ENCODE measurements at regions not wholly inside any gene's neighbourhood (a gene's known extent, or its start where the extent isn't known, plus 50 kb on each side); places are given as distances from the start of the nearest gene placed in this dataset.
"Not testable (repeated sequence)": the region's sequence is repeated elsewhere in the genome, so short reads cannot be mapped to it uniquely, and the experiment has no call there.

DNA sequence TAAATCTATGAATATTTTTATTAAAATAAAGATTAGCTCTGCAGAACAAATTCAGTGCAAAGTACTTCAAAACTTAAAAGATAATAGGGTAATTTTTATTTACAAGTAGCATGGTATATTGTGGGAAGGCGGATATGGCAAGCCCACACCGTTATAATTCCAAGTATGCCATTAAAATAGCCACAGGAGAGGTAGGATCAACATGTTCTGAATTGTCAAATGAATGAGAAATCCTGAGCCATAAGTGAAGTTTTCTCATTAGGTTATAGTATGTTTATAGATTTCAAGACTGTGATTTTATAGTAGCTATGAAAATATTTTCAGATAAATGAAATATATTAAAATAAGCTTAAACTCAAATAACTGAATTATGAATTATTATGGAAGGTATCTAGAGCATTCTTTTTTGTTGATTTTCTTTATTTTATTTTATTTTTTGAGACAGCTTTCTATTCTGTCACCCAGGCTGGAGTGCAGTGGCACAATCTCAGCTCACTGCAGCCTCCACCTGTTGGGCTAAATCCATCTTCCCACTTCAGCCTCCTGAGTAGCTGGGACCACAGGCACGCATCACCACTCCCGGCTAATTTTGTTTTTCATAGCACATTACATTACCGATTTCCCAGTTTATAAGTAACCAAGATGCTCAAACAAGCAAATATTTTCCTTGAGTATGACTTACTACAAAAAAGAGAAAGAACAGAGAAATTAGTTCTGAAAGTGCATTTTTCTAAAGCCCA, 956.6 kb downstream of the GATA3 start:
- no peak for DNase-seq

DNA sequence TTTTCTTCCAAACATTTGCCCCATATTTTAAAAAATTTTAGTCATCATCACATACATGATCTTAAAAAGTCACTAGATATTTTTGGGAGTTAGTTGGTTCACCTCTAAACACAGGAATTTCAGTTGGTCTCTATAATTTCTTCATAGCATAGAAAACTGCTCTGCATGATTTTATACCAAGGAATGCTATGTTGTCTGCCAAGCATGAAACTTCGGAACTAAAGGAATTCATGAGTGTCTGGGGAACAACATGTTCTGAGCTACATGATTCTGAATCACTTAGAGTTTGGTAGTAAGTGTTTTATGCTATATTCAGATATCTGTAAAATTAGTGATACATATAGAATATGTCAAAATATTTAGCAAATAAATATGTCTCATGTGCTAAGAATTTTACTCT, 957.8 kb downstream of the GATA3 start:
- DNase-seq, result no peak

DNA sequence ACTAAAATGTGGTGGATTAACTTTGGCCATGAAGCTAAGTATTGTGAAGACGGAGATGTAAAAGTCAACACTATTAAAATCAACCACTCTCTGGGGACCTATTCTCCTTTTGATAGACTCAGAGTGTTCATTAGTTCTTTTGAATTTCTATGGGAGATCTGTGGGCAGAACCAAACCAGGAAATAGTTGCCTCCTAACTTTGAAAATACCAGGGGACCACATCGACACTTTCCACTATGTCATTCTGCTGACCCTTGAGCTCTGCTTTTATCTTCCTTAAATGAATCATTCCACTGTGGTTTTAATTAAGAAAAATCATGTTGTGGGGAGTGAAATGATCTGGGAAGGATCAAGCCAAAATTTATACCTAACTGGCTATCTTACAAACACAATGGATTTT, 960.5 kb downstream of the GATA3 start:
- DNase-seq, result no peak

DNA sequence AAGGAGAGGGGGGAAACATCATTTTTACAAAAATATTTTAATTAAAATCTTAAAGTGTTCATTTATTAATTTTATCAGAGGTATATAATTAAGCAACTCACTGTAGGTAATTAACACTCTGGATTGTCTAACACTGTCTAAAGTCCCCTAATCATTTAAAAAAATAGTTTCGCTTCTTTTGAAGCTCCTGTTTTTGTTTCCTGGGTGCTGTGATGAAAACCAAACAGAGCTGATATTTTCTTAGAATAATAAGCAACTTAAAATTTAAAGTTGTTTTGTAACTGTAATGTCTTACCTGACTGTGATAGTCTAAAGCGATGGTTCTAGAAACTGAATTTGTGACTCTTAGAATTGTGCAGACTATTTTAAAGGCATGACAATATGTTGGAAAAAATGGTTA, 961.0 kb downstream of the GATA3 start:
- DNase-seq, result no peak

DNA sequence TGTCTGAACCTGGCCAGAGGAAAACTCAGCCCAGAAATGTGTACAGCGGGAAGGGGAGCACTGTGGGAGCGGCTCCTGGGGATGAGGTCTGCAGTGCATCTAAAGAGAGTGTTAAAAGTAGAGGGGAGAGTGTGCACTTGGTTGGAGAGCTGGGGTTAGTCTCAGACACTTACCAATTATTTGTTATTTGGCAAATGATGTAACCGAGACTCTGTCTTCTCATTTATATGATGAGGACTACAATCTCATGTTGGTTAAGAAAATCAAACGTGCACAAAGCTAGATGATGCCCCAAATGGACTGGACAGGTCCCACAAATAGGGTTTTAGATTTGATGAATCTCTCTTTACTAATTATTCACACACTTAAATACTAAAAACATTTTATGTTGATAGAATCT, 962.4 kb downstream of the GATA3 start:
- no peak for DNase-seq

DNA sequence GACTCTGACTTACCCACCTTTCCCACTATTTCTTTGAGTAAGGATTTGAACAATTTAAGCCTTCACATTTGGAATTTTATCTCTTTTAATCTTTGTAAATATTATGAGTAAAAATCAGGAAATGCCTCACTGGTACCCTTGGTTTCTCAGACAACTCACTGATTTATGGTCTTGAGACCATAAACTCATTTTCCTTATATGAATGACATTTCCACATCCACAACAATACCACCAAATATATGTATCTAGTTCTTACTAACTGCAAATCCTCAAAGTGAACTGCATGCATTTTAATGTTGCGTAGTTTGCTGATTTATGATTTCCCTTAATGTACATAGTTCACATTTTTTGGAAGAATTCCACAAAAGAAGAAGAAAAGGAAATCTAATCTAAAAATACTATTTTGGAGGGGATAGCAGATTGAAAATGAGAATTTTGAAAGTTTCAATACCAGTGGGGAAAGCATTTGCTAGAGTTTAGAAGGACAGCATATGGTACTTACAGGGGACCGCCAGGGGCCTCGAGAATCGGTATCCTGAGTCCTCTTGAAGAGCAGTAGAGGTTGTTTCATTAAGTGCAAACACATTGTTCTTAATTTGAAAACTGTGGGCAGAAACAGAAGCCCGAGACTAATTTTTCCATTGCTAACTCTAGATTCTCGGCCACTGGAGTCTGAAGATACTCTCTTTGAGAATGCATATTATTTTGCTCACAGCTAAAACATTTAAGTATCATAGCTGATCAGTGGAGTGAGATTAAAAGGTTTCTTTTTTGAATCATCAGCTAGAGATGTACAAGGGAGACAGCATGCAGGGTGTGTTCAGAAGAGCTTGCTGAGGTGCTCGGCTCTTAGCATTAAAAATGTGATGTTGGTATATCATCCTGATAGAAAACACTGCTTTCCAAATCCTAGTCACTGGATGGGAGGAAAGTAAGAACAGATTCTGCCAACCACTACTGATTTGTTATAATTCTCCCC, 964.0 kb downstream of the GATA3 start:
- no peak for DNase-seq

DNA sequence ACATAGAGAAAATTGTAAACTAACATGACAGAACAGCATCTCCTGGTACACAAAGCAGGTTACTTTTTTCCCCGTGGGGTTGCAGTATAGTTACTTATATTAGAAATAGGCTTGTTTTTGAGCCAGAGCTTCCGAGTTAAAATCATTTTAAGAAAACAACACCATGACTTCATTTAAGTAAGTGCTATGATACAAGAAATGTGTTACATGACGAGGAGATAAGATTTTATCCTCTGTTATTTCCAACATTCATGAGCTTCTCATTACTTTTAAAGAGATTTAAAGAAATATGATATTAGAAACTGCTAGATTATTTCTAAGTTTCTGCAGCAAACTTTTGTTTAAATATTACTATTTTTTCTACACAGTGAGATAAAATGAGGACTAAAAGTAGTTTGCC, 968.7 kb downstream of the GATA3 start:
- DNase-seq, result no peak

DNA sequence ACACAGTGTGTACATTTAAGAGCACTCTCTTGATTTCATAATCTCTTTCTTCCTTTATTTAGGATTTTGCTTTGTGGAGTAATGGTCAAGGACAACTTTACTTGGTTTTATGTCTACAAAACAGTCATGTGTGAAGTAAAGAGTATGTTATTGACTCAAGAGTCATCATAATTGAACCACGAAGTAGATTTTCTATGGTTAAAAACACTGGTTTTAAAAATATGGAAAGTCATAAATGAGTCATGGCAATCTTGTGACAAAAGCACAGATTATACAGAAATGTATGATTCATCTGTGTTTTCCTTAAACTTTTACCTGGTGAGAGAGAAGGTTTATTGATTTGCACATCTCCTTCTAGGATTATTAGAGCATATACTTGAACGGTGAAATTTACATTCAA, 969.7 kb downstream of the GATA3 start:
- DNase-seq, result no peak

DNA sequence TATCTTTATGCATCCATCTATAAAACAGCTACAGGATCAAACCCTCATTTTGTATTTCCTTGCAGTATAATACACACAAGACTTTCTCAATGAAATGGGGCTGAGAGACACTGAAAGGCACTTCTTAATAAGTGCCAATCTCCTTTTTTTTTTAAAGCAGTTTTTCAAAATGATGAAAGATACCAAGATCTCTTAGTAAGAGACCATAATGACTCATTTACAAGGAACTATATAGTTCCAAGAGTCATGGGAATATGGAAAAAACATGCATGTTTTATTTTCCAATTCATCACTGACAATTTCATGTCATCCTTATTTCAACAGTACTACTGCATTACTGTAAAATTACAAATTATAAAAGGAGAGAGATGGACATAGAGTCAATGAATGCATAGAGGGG, 973.7 kb downstream of the GATA3 start:
- DNase-seq, result no peak

DNA sequence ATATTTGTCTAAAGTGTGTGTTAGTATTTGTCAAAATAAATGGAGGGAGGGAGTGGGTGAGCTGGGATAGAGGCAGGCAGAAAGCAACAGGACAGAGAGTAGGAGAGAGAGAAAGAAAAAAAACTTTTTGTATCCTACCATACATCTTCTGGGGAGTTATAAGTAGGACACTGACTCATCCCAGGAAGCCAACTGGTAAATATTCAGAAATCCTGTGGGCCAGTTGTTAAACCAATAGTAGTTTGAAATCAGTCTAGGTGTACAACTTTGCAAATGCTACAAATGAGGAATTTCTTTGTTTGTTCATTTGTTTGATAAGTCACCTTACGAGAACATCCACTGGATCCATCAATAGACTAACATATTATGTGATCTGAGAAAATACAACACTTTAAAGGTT, 980.9 kb downstream of the GATA3 start:
- no peak for DNase-seq

DNA sequence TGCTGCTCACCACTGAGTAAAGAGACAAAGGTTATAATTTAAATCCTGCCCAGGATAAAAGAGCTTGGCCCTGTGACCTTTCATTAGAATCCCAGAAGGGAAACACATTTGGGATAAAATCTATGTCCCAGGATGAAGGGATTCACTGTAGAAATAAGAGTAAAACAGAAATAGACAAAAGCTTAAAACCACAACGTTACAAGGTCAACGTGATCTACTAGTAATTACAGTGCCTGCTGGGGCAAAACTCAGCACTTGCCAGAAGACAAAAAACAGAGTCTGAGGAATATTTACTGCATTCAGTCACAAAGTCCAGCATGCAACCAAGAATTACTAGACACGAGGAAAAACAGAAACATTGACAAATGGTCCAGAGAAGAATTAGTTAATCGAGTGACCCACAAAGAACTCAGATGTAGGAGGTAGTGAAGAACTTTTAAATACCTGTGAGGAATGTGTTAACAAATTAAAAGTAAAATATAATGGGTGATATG, 982.3 kb downstream of the GATA3 start:
- DNase-seq, result no peak

DNA sequence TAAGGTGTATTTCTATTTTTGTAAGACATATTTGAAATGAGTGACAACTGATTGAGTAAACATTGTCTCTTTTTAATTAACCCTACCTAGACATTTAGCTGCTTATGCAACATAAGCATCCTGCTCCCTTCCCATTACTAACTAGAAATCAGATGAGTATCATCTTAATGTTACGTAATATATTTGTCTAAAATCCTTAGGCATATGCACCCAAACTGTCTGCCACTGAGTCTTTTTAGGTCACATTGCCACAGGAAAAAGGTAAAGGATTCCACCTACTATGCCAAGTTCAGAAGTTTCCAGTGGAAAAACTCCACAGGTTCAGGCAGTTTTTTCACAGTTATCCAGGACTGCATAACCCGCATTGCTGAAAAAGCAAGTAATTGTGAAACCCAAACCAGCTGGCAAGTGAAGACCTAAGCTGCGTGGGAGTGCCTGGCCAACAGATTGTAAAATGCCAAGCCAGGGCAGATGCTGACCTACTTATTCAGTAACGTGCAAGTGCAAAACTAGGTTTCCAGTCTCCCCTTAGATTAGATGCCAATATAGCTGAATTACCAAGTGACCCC, 983.7 kb downstream of the GATA3 start:
- DNase-seq, result no peak

DNA sequence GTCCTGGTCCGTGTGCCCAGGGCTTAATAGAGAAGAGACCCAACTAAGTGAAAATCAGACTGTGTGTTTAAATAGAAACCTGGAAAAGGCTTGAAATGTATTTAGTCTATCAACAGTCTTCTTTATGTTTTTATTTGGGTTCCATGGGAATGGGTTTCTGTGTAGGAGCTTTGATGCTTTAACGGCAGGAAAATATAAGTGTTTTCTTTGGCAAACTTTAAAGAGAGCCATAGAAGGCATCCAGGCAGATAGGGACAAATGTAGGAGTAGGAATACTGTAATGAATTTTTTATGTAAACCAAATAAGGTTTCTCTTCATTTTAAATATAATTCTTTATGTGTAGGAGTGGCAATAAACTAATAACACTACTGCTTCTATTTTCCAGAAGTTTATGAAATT, 989.0 kb downstream of the GATA3 start:
- DNase-seq, result no peak

DNA sequence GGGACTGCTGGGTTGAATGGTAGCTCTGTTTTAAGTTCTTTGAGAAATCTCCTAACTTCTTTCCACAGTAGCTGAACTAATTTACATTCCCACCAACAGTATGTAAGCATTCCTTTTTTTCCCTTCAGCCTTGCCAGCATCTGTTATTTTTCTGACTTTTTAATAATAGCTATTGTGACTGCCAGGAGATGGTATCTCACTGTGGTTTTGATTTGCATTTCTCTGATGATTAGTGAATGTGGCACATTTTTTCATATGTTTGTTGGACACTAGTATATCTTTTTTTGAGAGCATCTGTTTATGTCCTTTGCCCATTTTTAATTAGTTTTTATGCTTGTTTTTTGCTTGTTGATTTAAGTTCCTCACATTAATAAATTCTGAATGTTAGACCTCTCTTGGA, 990.8 kb downstream of the GATA3 start:
- no peak for DNase-seq

DNA sequence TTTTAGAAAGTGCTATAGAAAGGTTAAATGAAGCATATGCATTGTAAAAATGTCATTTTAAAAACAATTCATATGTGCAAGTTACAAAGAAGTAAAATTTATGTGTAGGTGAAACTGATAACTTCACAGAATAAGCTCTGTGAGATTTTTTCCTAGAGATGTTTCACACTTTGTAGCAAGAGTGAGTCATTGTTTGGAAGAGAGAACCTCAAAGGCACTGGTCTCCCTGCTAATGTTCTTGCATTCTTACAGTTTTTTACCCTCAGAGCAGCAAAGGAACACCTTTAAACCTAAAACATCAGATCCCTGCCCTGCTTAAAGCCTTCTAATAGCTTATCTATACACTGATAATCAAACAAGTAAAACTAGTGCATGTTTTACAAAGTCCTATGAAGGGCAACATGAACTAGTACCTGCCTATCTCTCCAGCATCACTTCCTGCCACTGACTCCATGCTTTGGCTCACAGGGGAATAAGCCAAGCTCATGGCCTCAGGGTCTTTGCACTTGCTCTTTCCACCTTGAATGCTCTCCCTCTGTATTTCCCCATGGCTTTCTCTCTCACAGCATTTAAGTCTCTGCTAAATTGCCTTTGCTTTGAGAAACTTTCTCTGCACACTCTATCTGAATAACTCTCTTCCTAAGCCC, 997.0 kb downstream of the GATA3 start:
- no peak for DNase-seq

DNA sequence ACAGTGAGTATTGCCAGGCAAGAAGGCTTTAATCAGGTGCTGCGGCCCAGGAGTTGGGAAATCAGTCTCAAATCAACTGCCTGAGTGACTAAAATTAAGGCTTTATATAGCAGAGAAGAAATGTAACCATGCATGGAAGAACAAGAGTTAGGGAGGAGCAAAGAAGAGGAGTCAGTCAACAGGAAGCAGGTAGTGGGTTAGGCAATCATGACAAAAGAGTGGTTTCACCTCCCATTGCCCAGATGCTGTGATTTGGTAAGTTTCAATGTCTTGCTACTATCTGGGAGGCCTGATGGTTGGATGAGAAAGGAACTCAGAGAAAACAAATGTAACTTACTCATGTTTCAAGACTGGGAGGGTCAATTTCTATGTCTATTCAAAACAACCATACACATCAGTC, 998.3 kb downstream of the GATA3 start:
- no peak for DNase-seq

DNA sequence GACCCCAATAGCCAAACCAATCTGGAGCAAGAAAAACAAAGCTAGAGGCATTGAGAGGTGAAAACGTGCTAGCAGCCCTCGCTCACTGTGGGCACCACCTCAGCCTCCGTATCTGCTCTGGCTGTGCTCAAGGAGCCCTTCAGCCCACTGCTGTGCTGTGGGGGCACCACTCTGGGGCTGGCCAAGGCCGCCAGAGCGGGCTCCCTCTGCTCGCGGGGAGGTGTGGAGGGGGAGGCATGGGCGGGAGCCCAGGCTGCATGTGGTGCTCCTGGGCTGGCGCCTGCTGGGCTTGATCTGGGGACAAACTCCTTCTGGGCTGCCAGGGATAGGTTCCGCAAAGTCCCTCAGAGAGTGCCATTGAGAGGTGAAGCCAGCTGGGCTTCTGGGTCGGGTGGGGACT, 1002.0 kb downstream of the GATA3 start:
- peak; percentile 4 for DNase-seq

DNA sequence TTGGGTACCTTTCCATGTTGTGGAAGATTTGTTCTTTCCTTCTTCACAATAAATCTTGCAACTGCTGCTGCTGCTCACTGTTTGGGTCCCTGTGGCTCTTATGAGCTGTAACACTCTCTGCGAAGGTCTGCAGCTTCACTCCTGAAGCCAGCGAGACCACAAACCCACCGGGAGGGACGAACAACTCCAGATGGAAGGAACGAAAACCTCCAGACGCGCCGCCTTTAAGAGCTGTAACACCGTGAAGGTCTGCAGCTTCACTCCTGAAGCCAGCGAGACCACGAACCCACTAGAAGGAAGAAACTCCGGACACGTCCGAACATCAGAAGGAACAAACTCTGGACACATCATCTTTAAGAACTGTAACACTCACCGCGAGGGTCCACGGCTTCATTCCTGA, 1002.8 kb downstream of the GATA3 start:
- not testable (repeated sequence) for DNase-seq

DNA sequence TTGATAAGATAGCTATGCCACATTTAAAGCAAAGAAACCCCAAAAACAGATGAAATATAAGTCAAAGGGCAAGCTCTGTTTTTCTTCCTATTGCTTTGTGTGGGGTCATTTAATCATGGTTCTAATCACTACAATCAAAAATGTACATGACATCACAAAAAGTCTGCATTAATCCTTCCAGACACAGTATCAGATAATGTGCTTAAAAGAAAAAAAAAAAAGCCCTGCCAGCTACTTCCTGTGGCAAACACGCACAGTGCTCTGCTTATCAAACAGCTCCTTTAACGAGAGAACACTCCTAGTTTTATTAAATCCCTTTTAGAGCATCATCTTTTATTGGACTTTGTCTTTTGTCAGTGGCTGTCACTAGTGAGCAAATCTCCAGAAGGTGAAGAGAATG, 1005.8 kb downstream of the GATA3 start:
- no peak for DNase-seq

DNA sequence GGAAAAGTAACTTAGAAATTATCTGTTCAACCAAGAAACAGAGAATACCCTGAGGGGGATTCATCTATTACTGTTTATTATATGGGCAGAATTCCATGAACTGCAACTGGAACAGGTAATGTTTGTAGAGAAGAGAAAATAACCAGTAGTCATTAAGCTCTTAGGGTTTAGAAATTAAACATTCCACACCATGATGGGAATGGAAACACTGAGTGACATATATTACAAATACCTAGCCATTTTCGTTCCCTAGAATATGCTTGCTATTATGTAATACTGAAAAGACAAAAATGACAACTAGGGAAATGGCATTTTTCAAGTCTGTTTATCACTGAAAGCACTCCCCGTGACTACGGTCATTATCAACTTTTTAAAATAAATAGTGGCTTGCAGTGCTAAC, 1007.4 kb downstream of the GATA3 start:
- DNase-seq, result no peak

DNA sequence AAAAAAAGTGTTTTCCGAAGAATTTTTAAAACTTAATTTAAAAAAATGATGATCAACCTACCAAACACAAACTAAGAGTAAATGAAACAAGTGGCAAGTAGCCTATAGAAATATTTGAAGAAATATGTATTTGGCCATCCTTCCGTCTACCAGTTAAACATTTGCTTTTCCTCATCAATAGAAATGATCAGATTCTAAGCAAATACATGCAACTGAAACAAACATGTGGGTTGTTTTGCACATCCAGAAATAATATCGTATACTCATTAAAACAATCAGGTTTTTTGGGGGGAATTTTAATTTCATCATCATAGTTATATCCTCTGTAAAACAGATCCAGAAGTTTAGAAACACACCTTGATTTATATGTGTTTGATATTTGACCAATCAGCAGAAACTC, 1011.7 kb downstream of the GATA3 start:
- DNase-seq, result no peak

DNA sequence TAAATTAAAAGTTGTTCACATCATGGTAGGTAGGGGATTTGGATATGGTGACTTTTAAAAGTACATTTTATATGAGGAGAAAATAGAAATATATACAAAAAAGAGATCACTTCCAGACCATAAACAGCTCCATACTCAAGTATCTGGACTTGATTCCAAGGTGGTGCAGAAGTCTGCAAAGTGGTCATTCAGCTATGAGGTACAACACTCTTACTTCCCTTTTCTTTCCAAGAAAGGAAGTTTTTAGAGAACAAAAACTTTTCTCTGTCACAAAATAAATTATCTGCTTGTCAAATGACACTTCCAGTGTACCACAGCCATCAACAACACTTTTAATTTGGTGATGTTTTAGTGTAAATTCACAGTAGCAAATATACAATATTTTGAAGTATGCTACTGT, 1013.5 kb downstream of the GATA3 start:
- no peak for DNase-seq

DNA sequence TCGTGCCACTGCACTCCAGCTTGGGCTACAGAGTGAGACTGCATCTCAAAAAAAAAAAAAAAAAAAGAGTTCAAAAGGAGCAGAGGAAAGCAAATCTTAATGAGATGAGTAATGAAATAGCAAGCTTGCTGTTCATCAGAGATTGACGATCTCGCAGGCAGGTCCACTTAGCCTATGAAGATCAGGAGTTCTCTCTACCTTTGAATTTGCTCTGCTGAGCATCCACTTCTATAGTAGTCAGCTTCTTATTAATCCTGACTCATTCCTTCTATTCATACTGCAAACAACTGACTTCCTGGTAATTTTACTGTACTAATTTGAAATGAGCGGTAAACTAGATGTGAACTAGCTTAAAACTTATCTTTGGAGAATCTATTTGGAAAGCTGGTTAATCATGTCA, 1014.6 kb downstream of the GATA3 start:
- no peak for DNase-seq

All from activated gamma-delta T cell (primary cell).